ENCODE measurements at regions not wholly inside any gene's neighbourhood (a gene's known extent, or its start where the extent isn't known, plus 50 kb on each side); places are given as distances from the start of the nearest gene placed in this dataset.

DNA sequence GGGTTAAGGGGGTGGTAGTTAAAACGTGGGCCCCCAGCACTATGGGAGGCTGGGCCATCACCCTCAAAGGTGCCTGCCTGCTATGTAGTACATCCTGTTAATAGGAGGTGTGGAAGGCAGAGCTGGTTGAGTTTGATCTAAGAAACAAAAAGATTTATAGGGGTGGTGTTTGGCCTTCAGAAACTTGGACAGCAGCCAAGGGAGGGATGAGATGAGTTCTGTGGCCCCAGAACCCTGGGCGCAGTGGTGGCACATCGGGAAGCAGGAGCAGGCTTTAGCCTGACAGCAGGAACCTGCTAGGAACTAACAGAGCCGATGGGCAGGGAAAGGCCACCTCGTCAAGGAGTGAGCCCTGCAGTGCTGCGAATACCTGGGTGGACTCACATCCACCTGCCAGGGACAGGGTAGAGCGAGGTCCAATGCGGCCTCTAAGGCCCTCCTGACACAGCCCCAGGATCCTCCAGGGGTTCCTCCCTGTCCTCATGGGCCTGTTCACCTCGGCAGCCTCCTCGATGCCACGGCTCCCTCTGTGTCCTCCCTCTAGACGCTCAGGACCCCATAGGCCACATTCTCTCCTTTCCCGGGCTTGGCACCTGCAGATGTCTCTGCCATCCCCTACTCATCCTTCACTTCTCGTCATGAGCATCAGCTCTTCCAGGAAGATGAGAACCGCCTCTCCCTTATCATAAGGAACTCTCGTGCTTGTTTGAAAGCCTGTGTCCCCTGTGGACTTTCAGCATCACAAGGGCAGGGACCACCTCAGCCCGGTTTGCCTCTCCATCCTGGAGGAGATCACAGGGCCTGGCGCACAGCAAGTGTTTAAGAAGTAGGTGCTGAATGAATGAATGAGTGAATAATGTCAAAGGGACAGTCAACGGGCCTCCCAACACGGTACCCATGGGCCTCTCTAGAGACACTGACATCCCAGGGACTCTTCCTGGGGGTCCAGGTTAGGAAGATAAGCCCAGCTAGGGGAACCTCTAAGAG lies 103.5 kb upstream of the TNRC6C start:
- DNase-seq (ENCODE audit: low spot score), result no peak

- no peak for DNase-seq (ENCODE audit: low spot score)
Observed at GRCh38 chr17:77856551-77857305, 101.8 kb upstream of the TNRC6C start.

GRCh38 chr17:77857306-77857555 lies 101.3 kb upstream of the TNRC6C start:
- DNase-seq (ENCODE audit: low spot score), result no peak

- DNase-seq (ENCODE audit: low spot score), result peak; percentile 21
Observed at GRCh38 chr17:77857613-77858012, 100.9 kb upstream of the TNRC6C start.

- DNase-seq (ENCODE audit: low spot score), result no peak
Observed at GRCh38 chr17:77858291-77859034, 100.0 kb upstream of the TNRC6C start.

- no peak for DNase-seq (ENCODE audit: low spot score)
Observed at GRCh38 chr17:77859035-77859810, 99.3 kb upstream of the TNRC6C start.

DNA sequence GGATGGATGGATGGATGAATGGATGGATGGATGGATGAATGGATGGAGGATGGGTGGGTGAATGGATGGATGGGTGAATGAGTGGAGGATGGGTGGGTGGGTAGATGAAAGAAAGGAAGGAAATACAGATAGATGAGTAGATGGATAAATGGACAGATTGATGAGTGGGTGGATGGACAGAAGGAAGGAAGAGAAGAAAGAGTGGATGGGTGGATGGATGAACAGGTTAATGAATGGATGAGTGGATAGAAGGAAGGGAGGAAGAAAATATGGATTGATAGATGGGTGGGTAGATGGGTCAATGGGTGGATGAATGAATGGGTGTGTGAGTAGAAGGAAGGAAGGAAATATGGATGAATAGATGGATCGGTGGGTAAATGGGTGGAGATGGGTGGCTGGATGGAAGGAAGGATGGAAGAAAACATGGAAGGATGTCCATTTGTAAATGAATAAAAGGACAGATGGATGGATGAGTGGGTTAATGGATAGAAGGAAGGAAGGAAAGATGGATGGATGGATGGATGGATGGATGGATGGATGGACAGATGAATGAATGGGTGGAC lies 97.3 kb upstream of the TNRC6C start:
- DNase-seq (ENCODE audit: low spot score), result no peak

- no peak for DNase-seq (ENCODE audit: low spot score)
Observed at GRCh38 chr17:77861981-77862645, 96.4 kb upstream of the TNRC6C start.

- DNase-seq (ENCODE audit: low spot score), result no peak
Observed at GRCh38 chr17:77862890-77863813, 95.4 kb upstream of the TNRC6C start.

- DNase-seq (ENCODE audit: low spot score), result no peak
Observed at GRCh38 chr17:77863814-77864161, 94.7 kb upstream of the TNRC6C start.

GRCh38 chr17:77864234-77865111 lies 94.0 kb upstream of the TNRC6C start:
- DNase-seq (ENCODE audit: low spot score), result no peak

GRCh38 chr17:77865112-77865611 lies 93.3 kb upstream of the TNRC6C start:
- no peak for DNase-seq (ENCODE audit: low spot score)

DNA sequence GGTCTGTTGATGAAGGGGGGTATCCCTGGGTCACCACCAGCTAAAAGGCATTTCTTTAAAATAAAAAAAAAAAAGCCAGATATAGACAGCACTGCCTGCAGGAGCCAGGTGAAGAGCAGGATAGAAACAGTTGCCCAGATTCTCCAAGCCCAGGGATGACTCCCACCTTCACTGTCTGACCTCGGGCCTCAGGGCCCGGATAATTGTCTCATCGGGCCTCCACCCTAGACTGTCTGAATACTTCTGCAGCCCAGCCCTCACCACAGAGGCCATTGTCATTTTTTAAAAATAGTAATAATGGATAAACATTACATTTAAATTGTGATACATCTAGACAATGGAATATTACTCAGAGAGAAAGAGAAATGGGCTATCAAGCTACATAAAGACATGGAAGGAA lies 92.8 kb upstream of the TNRC6C start:
- DNase-seq (ENCODE audit: low spot score), result no peak

- no peak for DNase-seq (ENCODE audit: low spot score)
Observed at GRCh38 chr17:77867308-77867781, 91.2 kb upstream of the TNRC6C start.

DNA sequence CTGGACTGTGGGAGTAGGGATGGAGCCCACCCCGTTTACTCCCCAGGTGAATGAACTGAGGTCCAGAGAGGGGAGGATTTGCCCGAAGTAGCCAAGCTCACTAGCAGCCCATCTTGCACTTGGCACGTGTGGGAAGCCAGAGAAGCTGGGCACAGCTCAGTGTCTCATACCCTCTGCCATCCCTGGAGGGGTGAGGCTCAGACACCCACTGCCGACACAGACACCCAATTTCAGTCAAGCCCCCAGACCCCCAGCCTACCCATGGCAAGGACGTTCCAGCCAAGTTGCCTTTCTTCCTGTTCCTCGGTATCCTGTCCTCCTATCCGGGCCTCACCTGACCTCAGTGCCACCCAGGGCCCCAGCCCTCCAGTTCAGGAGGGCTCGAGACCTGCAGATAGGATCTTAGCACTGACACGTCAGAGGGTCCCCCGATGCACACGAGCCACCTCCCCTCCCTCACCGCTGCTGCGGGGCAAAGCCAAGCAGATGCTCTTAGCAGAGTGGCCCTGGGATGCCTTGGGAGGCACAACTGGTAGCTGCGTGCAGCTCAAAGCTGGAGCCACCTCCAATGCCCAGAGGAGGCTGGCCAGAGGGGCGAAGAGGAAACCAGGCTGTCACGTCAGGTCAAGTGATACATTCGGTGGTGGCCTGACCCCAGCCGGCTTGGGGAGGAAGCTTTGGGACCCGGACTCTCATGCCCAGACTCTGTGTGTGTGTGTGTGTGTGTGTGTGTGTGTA lies 90.4 kb upstream of the TNRC6C start:
- no peak for DNase-seq (ENCODE audit: low spot score)

GRCh38 chr17:77869041-77869599 lies 89.4 kb upstream of the TNRC6C start:
- no peak for DNase-seq (ENCODE audit: low spot score)

DNA sequence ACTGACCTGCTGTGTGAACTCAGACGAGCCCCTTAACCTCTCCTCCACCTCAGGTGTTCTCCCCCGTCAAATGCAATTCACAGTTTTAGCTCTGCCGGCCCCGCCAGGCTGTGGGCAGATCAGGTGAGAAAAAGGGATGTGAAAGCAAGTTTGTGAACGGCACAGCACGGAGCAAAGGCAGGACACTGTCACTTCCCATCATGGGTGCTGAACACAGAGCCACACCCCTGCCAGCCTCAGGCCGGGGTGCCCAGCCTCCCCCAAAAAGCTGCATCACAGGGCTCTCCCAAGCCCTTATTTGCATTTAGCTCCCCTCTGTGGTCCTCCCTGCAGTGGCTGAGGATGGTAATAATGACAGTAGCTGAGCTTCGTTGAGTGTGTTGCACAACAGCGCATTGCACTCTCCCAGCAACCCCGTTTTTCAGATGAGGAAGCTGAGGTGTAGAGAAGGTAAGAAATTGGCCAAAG lies 88.8 kb upstream of the TNRC6C start:
- DNase-seq (ENCODE audit: low spot score), result peak; percentile 25
